Naive B cell (primary cell): ENCODE measurements at regions not wholly inside any gene's neighbourhood (a gene's known extent, or its start where the extent isn't known, plus 50 kb on each side); places are given as distances from the start of the nearest gene placed in this dataset.
"Not testable (repeated sequence)": the region's sequence is repeated elsewhere in the genome, so short reads cannot be mapped to it uniquely, and the experiment has no call there.

Experiments
- ATAC-seq, 2 donors: fragments of 150-1000 bp; cut with Tn5 transposase; 2 replicates each; pipeline ENCODE4 v1.10.0; 2021; ENCODE audit warnings: low read depth in 2 of 2, mild to moderate bottlenecking in 2 of 2, moderate library complexity in 2 of 2
- DNase-seq: peaks from one replicate; pipeline ENCODE4 v3.0.0; 2022
- H3K27ac Mint-ChIP-seq, 6 donors: one replicate each; pipeline ENCODE4 v1.8.0; 2020 to 2022; ENCODE audit warnings: mild to moderate bottlenecking in 6 of 6, mixed read lengths in 6 of 6, moderate library complexity in 5 of 6, inconsistent platforms in 2 of 6
- H3K27me3 Mint-ChIP-seq, 3 donors: one replicate each; pipeline ENCODE4 v1.8.0; 2021 to 2022; ENCODE audit warnings: mixed read lengths in 3 of 3, mild to moderate bottlenecking in 1 of 3
- H3K36me3 Mint-ChIP-seq, 2 donors: one replicate each; pipeline ENCODE4 v1.8.0; 2020 to 2022; ENCODE audit warnings: mixed read lengths in 2 of 2, inconsistent platforms in 1 of 2, mild to moderate bottlenecking in 1 of 2
- H3K4me1 Mint-ChIP-seq, 3 donors: one replicate each; pipeline ENCODE4 v1.8.0; 2020 to 2022; ENCODE audit warnings: mixed read lengths in 3 of 3, inconsistent platforms in 1 of 3, mild to moderate bottlenecking in 1 of 3, moderate library complexity in 1 of 3
- H3K4me3 Mint-ChIP-seq, 8 donors: one replicate each; pipeline ENCODE4 v1.8.0; 2020 to 2022; ENCODE audit warnings: mild to moderate bottlenecking in 8 of 8, mixed read lengths in 8 of 8, moderate library complexity in 8 of 8, inconsistent platforms in 2 of 8
- H3K9me3 Mint-ChIP-seq, 7 donors: one replicate each; pipeline ENCODE4 v1.8.0; 2020 to 2022; ENCODE audit warnings: mixed read lengths in 7 of 7, mild to moderate bottlenecking in 5 of 7, inconsistent platforms in 2 of 7, moderate library complexity in 1 of 7

- no peak for ATAC-seq
- Mint-ChIP-seq H3K36me3 (no peaks in the 10 kb centered on the region), H3K4me1 (peaks cover 0 to 2% (median 0%) of the 10 kb centered on the region in 3 donors), H3K9me3 (peaks cover 0 to 9% (median 4%) of the 10 kb centered on the region in 7 donors), H3K4me3 (no peak overlapping the region), H3K27ac (no peak overlapping the region), H3K27me3 (no peaks in the 10 kb centered on the region)
- no peak for DNase-seq
Measured at GRCh38 chr14:86943391-86944365, 1049.3 kb downstream of the GALC start.

GRCh38 chr14:86942936-86943335 is 1050.0 kb downstream of the GALC start:
- H3K36me3 Mint-ChIP-seq = no peaks in the 10 kb centered on the region
- ATAC-seq (no peak), DNase-seq (no peak)
- H3K9me3 Mint-ChIP-seq = peaks cover 0 to 9% (median 4%) of the 10 kb centered on the region in 7 donors
- H3K4me3 Mint-ChIP-seq = no peak overlapping the region
- H3K4me1 Mint-ChIP-seq = peaks cover 0 to 2% (median 0%) of the 10 kb centered on the region in 3 donors
- H3K27me3 Mint-ChIP-seq = no peaks in the 10 kb centered on the region
- no peak overlapping the region for H3K27ac Mint-ChIP-seq

GRCh38 chr14:86940106-86940505 is 1052.9 kb downstream of the GALC start:
- Mint-ChIP-seq H3K4me1 (no peaks in the 10 kb centered on the region), H3K4me3 (peak overlapping the region in 1 of 8 donors; percentile 74), H3K9me3 (peaks cover 0 to 12% (median 4%) of the 10 kb centered on the region in 7 donors), H3K27ac (peak overlapping the region in 1 of 6 donors; percentile 25), H3K27me3 (no peaks in the 10 kb centered on the region), H3K36me3 (no peaks in the 10 kb centered on the region)
- DNase-seq (no peak), ATAC-seq (no peak)

GRCh38 chr14:86938320-86938719 is 1054.7 kb downstream of the GALC start:
- DNase-seq = no peak
- H3K9me3 Mint-ChIP-seq = peaks cover 0 to 7% (median 4%) of the 10 kb centered on the region in 7 donors
- no peaks in the 10 kb centered on the region for H3K4me1 Mint-ChIP-seq
- no peaks in the 10 kb centered on the region for H3K27me3 Mint-ChIP-seq
- no peaks in the 10 kb centered on the region for H3K36me3 Mint-ChIP-seq
- no peak overlapping the region for H3K4me3 Mint-ChIP-seq
- no peak overlapping the region for H3K27ac Mint-ChIP-seq
- no peak for ATAC-seq

GRCh38 chr14:86936556-86936955 is 1056.4 kb downstream of the GALC start:
- no peak overlapping the region for H3K4me3 Mint-ChIP-seq
- no peaks in the 10 kb centered on the region for H3K4me1 Mint-ChIP-seq
- H3K36me3 Mint-ChIP-seq = no peaks in the 10 kb centered on the region
- H3K27ac Mint-ChIP-seq = no peak overlapping the region
- DNase-seq = no peak
- H3K9me3 Mint-ChIP-seq = peaks cover 0 to 7% (median 3%) of the 10 kb centered on the region in 7 donors
- no peak for ATAC-seq
- no peaks in the 10 kb centered on the region for H3K27me3 Mint-ChIP-seq

- H3K27me3 Mint-ChIP-seq = no peaks in the 10 kb centered on the region
- peaks cover 0 to 7% (median 3%) of the 10 kb centered on the region in 7 donors for H3K9me3 Mint-ChIP-seq
- no peak for DNase-seq
- no peak overlapping the region for H3K27ac Mint-ChIP-seq
- no peaks in the 10 kb centered on the region for H3K4me1 Mint-ChIP-seq
- H3K36me3 Mint-ChIP-seq = no peaks in the 10 kb centered on the region
- no peak overlapping the region for H3K4me3 Mint-ChIP-seq
- ATAC-seq = no peak
Measured at GRCh38 chr14:86935241-86935885, 1057.6 kb downstream of the GALC start.

GRCh38 chr14:86933958-86934595 is 1058.9 kb downstream of the GALC start:
- ATAC-seq (no peak), DNase-seq (no peak)
- Mint-ChIP-seq H3K36me3 (no peaks in the 10 kb centered on the region), H3K9me3 (peaks cover 0 to 7% (median 0%) of the 10 kb centered on the region in 7 donors), H3K27ac (no peak overlapping the region), H3K27me3 (no peaks in the 10 kb centered on the region), H3K4me3 (no peak overlapping the region), H3K4me1 (no peaks in the 10 kb centered on the region)

GRCh38 chr14:86933460-86933859 is 1059.5 kb downstream of the GALC start:
- no peak overlapping the region for H3K27ac Mint-ChIP-seq
- no peak for ATAC-seq
- DNase-seq = no peak
- H3K36me3 Mint-ChIP-seq = no peaks in the 10 kb centered on the region
- H3K9me3 Mint-ChIP-seq = peaks cover 0 to 4% (median 0%) of the 10 kb centered on the region in 7 donors
- H3K27me3 Mint-ChIP-seq = no peaks in the 10 kb centered on the region
- H3K4me3 Mint-ChIP-seq = no peak overlapping the region
- H3K4me1 Mint-ChIP-seq = no peaks in the 10 kb centered on the region

GRCh38 chr14:86915406-86915805 is 1077.6 kb downstream of the GALC start:
- no peak overlapping the region for H3K27ac Mint-ChIP-seq
- H3K4me1 Mint-ChIP-seq = no peaks in the 10 kb centered on the region
- no peaks in the 10 kb centered on the region for H3K36me3 Mint-ChIP-seq
- H3K9me3 Mint-ChIP-seq = peaks cover 0 to 8% (median 0%) of the 10 kb centered on the region in 7 donors
- no peak overlapping the region for H3K4me3 Mint-ChIP-seq
- ATAC-seq (no peak), DNase-seq (no peak)
- no peaks in the 10 kb centered on the region for H3K27me3 Mint-ChIP-seq

- DNase-seq = no peak
- H3K9me3 Mint-ChIP-seq = peaks cover 0 to 10% (median 0%) of the 10 kb centered on the region in 7 donors
- no peak overlapping the region for H3K4me3 Mint-ChIP-seq
- H3K27ac Mint-ChIP-seq = no peak overlapping the region
- no peak for ATAC-seq
- no peaks in the 10 kb centered on the region for H3K27me3 Mint-ChIP-seq
- H3K4me1 Mint-ChIP-seq = no peaks in the 10 kb centered on the region
- no peaks in the 10 kb centered on the region for H3K36me3 Mint-ChIP-seq
Measured at GRCh38 chr14:86912709-86913108, 1080.3 kb downstream of the GALC start.

- ATAC-seq = no peak
- H3K4me1 Mint-ChIP-seq = no peaks in the 10 kb centered on the region
- H3K4me3 Mint-ChIP-seq = no peak overlapping the region
- no peaks in the 10 kb centered on the region for H3K27me3 Mint-ChIP-seq
- peaks cover 0 to 9% (median 0%) of the 10 kb centered on the region in 7 donors for H3K9me3 Mint-ChIP-seq
- H3K27ac Mint-ChIP-seq = no peak overlapping the region
- no peaks in the 10 kb centered on the region for H3K36me3 Mint-ChIP-seq
- no peak for DNase-seq
Measured at GRCh38 chr14:86911486-86911885, 1081.5 kb downstream of the GALC start.

GRCh38 chr14:86905386-86905926 is 1087.5 kb downstream of the GALC start:
- H3K4me3 Mint-ChIP-seq, ATAC-seq, H3K36me3 Mint-ChIP-seq, H3K27ac Mint-ChIP-seq, H3K9me3 Mint-ChIP-seq, H3K4me1 Mint-ChIP-seq, DNase-seq, H3K27me3 Mint-ChIP-seq: not testable (repeated sequence)

- H3K27me3 Mint-ChIP-seq = no peaks in the 10 kb centered on the region
- ATAC-seq = no peak
- H3K36me3 Mint-ChIP-seq = no peaks in the 10 kb centered on the region
- H3K4me3 Mint-ChIP-seq = no peak overlapping the region
- no peaks in the 10 kb centered on the region for H3K9me3 Mint-ChIP-seq
- no peak for DNase-seq
- H3K27ac Mint-ChIP-seq = no peak overlapping the region
- no peaks in the 10 kb centered on the region for H3K4me1 Mint-ChIP-seq
Measured at GRCh38 chr14:86902176-86902950, 1090.6 kb downstream of the GALC start.
